Osteoblast (primary cell): ENCODE measurements at regions not wholly inside any gene's neighbourhood (a gene's known extent, or its start where the extent isn't known, plus 50 kb on each side); places are given as distances from the start of the nearest gene placed in this dataset.

Source experiments
- DNase-seq: peaks from one replicate; pipeline ENCODE4 v3.0.0; 2011; ENCODE audit warnings: low spot score, mixed read lengths; ENCODE audit not compliant: insufficient read length; ENCODE audit errors: missing footprints
- H2AFZ ChIP-seq: 2 replicates; pipeline ENCODE4 v1.6.0; 2011; ENCODE audit warnings: mild to moderate bottlenecking, low read length
- H3K27ac ChIP-seq: 2 replicates; pipeline ENCODE4 v1.5.1; 2011; ENCODE audit warnings: mild to moderate bottlenecking, low read depth, low read length, moderate library complexity
- H3K27me3 ChIP-seq: 2 replicates; pipeline ENCODE4 v1.6.0; 2012; ENCODE audit warnings: mild to moderate bottlenecking, control low read depth, inconsistent platforms, low read length, moderate library complexity; ENCODE audit not compliant: insufficient read depth
- H3K36me3 ChIP-seq: 2 replicates; pipeline ENCODE4 v1.5.1; 2011; ENCODE audit warnings: mild to moderate bottlenecking, low read length, control low read depth, moderate library complexity; ENCODE audit not compliant: insufficient read depth
- H3K4me1 ChIP-seq: 2 replicates; pipeline ENCODE4 v1.5.1; 2011; ENCODE audit warnings: mild to moderate bottlenecking, low read length, control low read depth, moderate library complexity; ENCODE audit not compliant: insufficient read depth
- H3K4me2 ChIP-seq: 2 replicates; pipeline ENCODE4 v1.6.0; 2011; ENCODE audit warnings: mild to moderate bottlenecking, low read length; ENCODE audit not compliant: insufficient read depth
- H3K4me3 ChIP-seq: fragments of 200-600 bp; sonication (generic); 3 replicates; pipeline ENCODE4 v1.5.1; 2012; ENCODE audit warnings: mild to moderate bottlenecking, low read length, inconsistent platforms; ENCODE audit not compliant: insufficient read depth
- H3K79me2 ChIP-seq: 2 replicates; pipeline ENCODE4 v1.6.0; 2012; ENCODE audit warnings: mild to moderate bottlenecking, low read length, control low read depth, inconsistent platforms; ENCODE audit not compliant: insufficient read depth
- H3K9me3 ChIP-seq: 2 replicates; pipeline ENCODE4 v1.5.1; 2011; ENCODE audit warnings: low read depth, low read length, control low read depth
- H4K20me1 ChIP-seq: 2 replicates; pipeline ENCODE4 v1.6.0; 2012; ENCODE audit warnings: mild to moderate bottlenecking, low read length, control low read depth; ENCODE audit not compliant: insufficient read depth
- CTCF ChIP-seq: IDR thresholded peaks from 2 replicates; pipeline ENCODE4 v1.5.1; 2011; ENCODE audit warnings: mild to moderate bottlenecking, low read depth, low read length, moderate library complexity; ENCODE audit errors: extremely low read depth

GRCh38 chr11:23010790-23011335, 150.6 kb upstream of the CCDC179 start:
- no peak overlapping the region for H3K4me3 ChIP-seq
- no peaks in the 10 kb centered on the region for H3K27me3 ChIP-seq
- H4K20me1 ChIP-seq, result no peaks in the 10 kb centered on the region
- H3K4me2 ChIP-seq, result no peak overlapping the region
- no peaks in the 10 kb centered on the region for H3K4me1 ChIP-seq
- no peak for DNase-seq
- no peak overlapping the region for H3K27ac ChIP-seq
- H3K36me3 ChIP-seq, result no peaks in the 10 kb centered on the region
- H3K9me3 ChIP-seq, result no peaks in the 10 kb centered on the region
- no peak overlapping the region for H2AFZ ChIP-seq
- TF ChIP-seq CTCF, result no peak
- no peaks in the 10 kb centered on the region for H3K79me2 ChIP-seq

- H3K4me1 ChIP-seq, result no peaks in the 10 kb centered on the region
- no peak for TF ChIP-seq CTCF
- no peak overlapping the region for H3K4me2 ChIP-seq
- H3K36me3 ChIP-seq, result no peaks in the 10 kb centered on the region
- no peak for DNase-seq
- H2AFZ ChIP-seq, result no peak overlapping the region
- H4K20me1 ChIP-seq, result no peaks in the 10 kb centered on the region
- no peaks in the 10 kb centered on the region for H3K79me2 ChIP-seq
- H3K27me3 ChIP-seq, result no peaks in the 10 kb centered on the region
- no peak overlapping the region for H3K27ac ChIP-seq
- no peak overlapping the region for H3K4me3 ChIP-seq
- no peaks in the 10 kb centered on the region for H3K9me3 ChIP-seq
These were observed 152.7 kb upstream of the CCDC179 start for GRCh38 chr11:23012930-23013329.

- Histone ChIP-seq H3K79me2 (no peaks in the 10 kb centered on the region), H3K4me2 (no peak overlapping the region), H2AFZ (no peak overlapping the region), H3K9me3 (no peaks in the 10 kb centered on the region), H3K27me3 (no peaks in the 10 kb centered on the region), H3K36me3 (no peaks in the 10 kb centered on the region), H4K20me1 (no peaks in the 10 kb centered on the region), H3K4me1 (no peaks in the 10 kb centered on the region), H3K4me3 (no peak overlapping the region), H3K27ac (no peak overlapping the region)
- no peak for DNase-seq
- no peak for TF ChIP-seq CTCF
These were observed 153.2 kb upstream of the CCDC179 start for GRCh38 chr11:23013509-23013908.

- no peak overlapping the region for H3K27ac ChIP-seq
- H3K4me1 ChIP-seq, result no peaks in the 10 kb centered on the region
- peak; percentile 42 for TF ChIP-seq CTCF
- H3K79me2 ChIP-seq, result no peaks in the 10 kb centered on the region
- DNase-seq, result peak; percentile 50
- no peaks in the 10 kb centered on the region for H4K20me1 ChIP-seq
- no peak overlapping the region for H3K4me3 ChIP-seq
- H2AFZ ChIP-seq, result no peak overlapping the region
- no peaks in the 10 kb centered on the region for H3K27me3 ChIP-seq
- H3K36me3 ChIP-seq, result no peaks in the 10 kb centered on the region
- H3K9me3 ChIP-seq, result no peaks in the 10 kb centered on the region
- no peak overlapping the region for H3K4me2 ChIP-seq
These were observed 161.1 kb upstream of the CCDC179 start for GRCh38 chr11:23021287-23021863.
